Pancreas (tissue), 10 donors: ENCODE measurements at regions not wholly inside any gene's neighbourhood (a gene's known extent, or its start where the extent isn't known, plus 50 kb on each side); places are given as distances from the start of the nearest gene placed in this dataset.

ENCODE experiments used
- ATAC-seq, 4 donors: fragments of 200-7000 bp; cut with Tn5 transposase; one replicate each; pipeline versions ENCODE4 v1.8.0 to v1.9.1; 2020; ENCODE audit warnings: mild to moderate bottlenecking in 4 of 4, moderate library complexity in 4 of 4
- DNase-seq, 6 donors: peaks; one replicate each; pipeline ENCODE4 v3.0.0-alpha.2; 2020
- FAIRE-seq: peaks from 2 replicates; lab custom pipeline; 2012; peaks lifted over from hg19 to GRCh38; lab: Jason Lieb, UNC
- H3K27ac ChIP-seq, 4 donors: fragments of 200-600 bp; sonication (generic); 1 replicate in 3 of 4; 2 replicates in 1 of 4; pipeline versions ENCODE4 v1.5.0 to v1.8.0; 2020
- H3K27me3 ChIP-seq, 4 donors: fragments of 200-600 bp; one replicate each; pipeline ENCODE4 v1.8.0; 2021
- H3K36me3 ChIP-seq, 3 donors: fragments of 200-600 bp; sonication (generic) in 1 of 3; one replicate each; pipeline versions ENCODE4 v1.5.0 to v1.8.0; 2020 to 2021
- H3K4me1 ChIP-seq, 3 donors: fragments of 200-600 bp; one replicate each; pipeline ENCODE4 v1.8.0; 2021
- H3K4me3 ChIP-seq, 4 donors: fragments of 200-600 bp; sonication (generic) in 2 of 4; one replicate each; pipeline versions ENCODE4 v1.5.0 to v1.8.0; 2020 to 2021
- H3K9me3 ChIP-seq, 4 donors: fragments of 200-600 bp; one replicate each; pipeline ENCODE4 v1.8.0; 2021
- CTCF ChIP-seq, 4 donors: fragments of 200-600 bp; sonication (generic) in 3 of 4; IDR thresholded peaks; one replicate each; pipeline versions ENCODE4 v1.5.0 to v1.8.0; 2021; ENCODE audit warnings: antibody characterized with exemption in 4 of 4
- WGBS, 2 donors: extraction: QIAGEN DNeasy Blood & Tissue Kit; methylation state at CpG; one replicate each; pipeline ENCODE4 v1.1.7; 2013; 5-methylcytosine and 5-hydroxymethylcytosine counted together
- intact Hi-C, 3 donors: fragments of 100-400 bp; cut with DNase I; formaldehyde crosslinking; loops; one replicate each; pipeline versions ENCODE4 v1.11.1 to v1.14.2; 2022
- donor health status: healthy with polysubstance abuse.
- donor health status: DM: no; HTN: no; CAD: no; lungs with moderate emphysema.
- donor health status: DM: no; HTN: no; CAD: no.
- donor health status: control.
- donor health status: control.
- donor health status: Bipolar disorder and iron deficiency.
- donor health status: DM: yes; HTN: yes; CAD: no.
- donor health status: DM: no; HTN: no; CAD: no.
- donor health status: DM: no; HTN: no; CAD: no.
- donor health status: DM: yes; HTN: yes; CAD: no.

GRCh38 chr12:90111791-90112580 is 403.3 kb upstream of the ATP2B1 start:
- DNase-seq (no peak), ATAC-seq (no peak), FAIRE-seq (no peak)
- no peak for TF ChIP-seq CTCF (IDR thresholded peaks at IDR 0.05)
- H3K9me3 ChIP-seq = no peaks in the 10 kb centered on the region
- intact Hi-C loops = no loop called here
- no peak overlapping the region for H3K4me3 ChIP-seq
- H3K27me3 ChIP-seq = no peaks in the 10 kb centered on the region
- H3K36me3 ChIP-seq = no peaks in the 10 kb centered on the region
- 75% methylated on average over 10 of the region's 10 CpGs for WGBS, 2 donors
- no peak overlapping the region for H3K27ac ChIP-seq
- H3K4me1 ChIP-seq = no peaks in the 10 kb centered on the region

- intact Hi-C loops = no loop called here
- Histone ChIP-seq H3K27ac (no peak overlapping the region), H3K27me3 (no peaks in the 10 kb centered on the region), H3K36me3 (no peaks in the 10 kb centered on the region), H3K4me3 (no peak overlapping the region), H3K4me1 (no peaks in the 10 kb centered on the region), H3K9me3 (no peaks in the 10 kb centered on the region)
- FAIRE-seq = no peak
- TF ChIP-seq CTCF (IDR thresholded peaks at IDR 0.05) = no peak
- no peak for DNase-seq
- no peak for ATAC-seq
- 76 to 85% methylated on average over 3 of the region's 3 CpGs for WGBS, 2 donors
These were observed 397.9 kb upstream of the ATP2B1 start for GRCh38 chr12:90106568-90106967.

- Histone ChIP-seq H3K4me1 (no peaks in the 10 kb centered on the region), H3K4me3 (no peak overlapping the region), H3K27ac (no peak overlapping the region), H3K9me3 (no peaks in the 10 kb centered on the region), H3K27me3 (no peaks in the 10 kb centered on the region), H3K36me3 (no peaks in the 10 kb centered on the region)
- peak; percentile 37 for FAIRE-seq
- DNase-seq = no peak
- 42 to 56% methylated on average over 3 of the region's 3 CpGs for WGBS, 2 donors
- peak in 3 of 4 donors; percentile 65 to 72 (median 68) for ATAC-seq
- intact Hi-C loops = no loop called here
- peak in 3 of 4 donors; percentile 15 to 18 (median 18) for TF ChIP-seq CTCF (IDR thresholded peaks at IDR 0.05)
These were observed 394.5 kb upstream of the ATP2B1 start for GRCh38 chr12:90102957-90103652.

- Histone ChIP-seq H3K36me3 (no peaks in the 10 kb centered on the region), H3K4me1 (no peaks in the 10 kb centered on the region), H3K9me3 (no peaks in the 10 kb centered on the region), H3K27ac (no peak overlapping the region), H3K27me3 (no peaks in the 10 kb centered on the region), H3K4me3 (no peak overlapping the region)
- FAIRE-seq (no peak), ATAC-seq (no peak), DNase-seq (no peak)
- no peak for TF ChIP-seq CTCF (IDR thresholded peaks at IDR 0.05)
- intact Hi-C loops = no loop called here
These were observed 391.9 kb upstream of the ATP2B1 start for GRCh38 chr12:90100579-90100978.

GRCh38 chr12:90099288-90099687 is 390.6 kb upstream of the ATP2B1 start:
- no peak overlapping the region for H3K4me3 ChIP-seq
- ATAC-seq = no peak
- intact Hi-C loops = no loop called here
- no peak overlapping the region for H3K27ac ChIP-seq
- no peaks in the 10 kb centered on the region for H3K36me3 ChIP-seq
- no peak for DNase-seq
- no peak for FAIRE-seq
- no peak for TF ChIP-seq CTCF (IDR thresholded peaks at IDR 0.05)
- WGBS, 2 donors = 82 to 87% methylated on average over 1 of the region's 1 CpG
- no peaks in the 10 kb centered on the region for H3K9me3 ChIP-seq
- no peaks in the 10 kb centered on the region for H3K27me3 ChIP-seq
- no peaks in the 10 kb centered on the region for H3K4me1 ChIP-seq
